HUES6 (cell line): ENCODE measurements at regions not wholly inside any gene's neighbourhood (a gene's known extent, or its start where the extent isn't known, plus 50 kb on each side); places are given as distances from the start of the nearest gene placed in this dataset.

ENCODE experiments used
- H3K27ac ChIP-seq: 2 replicates; pipeline ENCODE4 v1.7.0; 2013; ENCODE audit warnings: low read depth, mild to moderate bottlenecking, low read length, inconsistent platforms
- H3K27me3 ChIP-seq: 2 replicates; pipeline ENCODE4 v1.6.1; 2013; ENCODE audit warnings: low read length; ENCODE audit not compliant: control insufficient read depth, insufficient read depth
- H3K36me3 ChIP-seq: 2 replicates; pipeline ENCODE4 v1.6.1; 2013; ENCODE audit warnings: low read length; ENCODE audit not compliant: control insufficient read depth, insufficient read depth
- H3K4me1 ChIP-seq: 2 replicates; pipeline ENCODE4 v1.6.1; 2013; ENCODE audit warnings: low read length; ENCODE audit not compliant: control insufficient read depth, insufficient read depth
- H3K4me3 ChIP-seq: 2 replicates; pipeline ENCODE4 v1.5.1; 2013; ENCODE audit warnings: low read depth, low read length
- H3K9ac ChIP-seq: one replicate; pipeline ENCODE4 v1.6.1; 2013; ENCODE audit warnings: mild to moderate bottlenecking, low read length
- H3K9me3 ChIP-seq: 2 replicates; pipeline ENCODE4 v1.6.1; 2013; ENCODE audit warnings: low read depth, low read length; ENCODE audit not compliant: control insufficient read depth, insufficient read depth

GRCh38 chr15:75100679-75101078 is 77.3 kb downstream of the PPCDC start:
- no peaks in the 10 kb centered on the region for H3K36me3 ChIP-seq
- H3K9me3 ChIP-seq: no peaks in the 10 kb centered on the region
- H3K4me3 ChIP-seq: no peak overlapping the region
- H3K4me1 ChIP-seq: peaks cover 3% of the 10 kb centered on the region; the same call in 1 of the 2 replicates
- H3K9ac ChIP-seq: no peak overlapping the region
- H3K27me3 ChIP-seq: no peaks in the 10 kb centered on the region
- no peak overlapping the region for H3K27ac ChIP-seq

- Histone ChIP-seq H3K9me3 (no peaks in the 10 kb centered on the region), H3K9ac (no peak overlapping the region), H3K27me3 (no peaks in the 10 kb centered on the region), H3K4me1 (peaks cover 3% of the 10 kb centered on the region; the same call in 1 of the 2 replicates), H3K27ac (no peak overlapping the region), H3K4me3 (no peak overlapping the region), H3K36me3 (no peaks in the 10 kb centered on the region)
Observed at GRCh38 chr15:75104804-75105557, 81.6 kb downstream of the PPCDC start.

- Histone ChIP-seq H3K36me3 (no peaks in the 10 kb centered on the region), H3K9ac (no peak overlapping the region), H3K27ac (no peak overlapping the region), H3K9me3 (no peaks in the 10 kb centered on the region), H3K27me3 (no peaks in the 10 kb centered on the region), H3K4me1 (peaks cover 3% of the 10 kb centered on the region; the same call in 1 of the 2 replicates), H3K4me3 (no peak overlapping the region)
Observed at GRCh38 chr15:75107516-75107907, 84.1 kb downstream of the PPCDC start.

GRCh38 chr15:75107908-75108838 is 84.8 kb downstream of the PPCDC start:
- no peak overlapping the region for H3K4me3 ChIP-seq
- H3K27ac ChIP-seq: no peak overlapping the region
- peaks cover 3% of the 10 kb centered on the region; the same call in 1 of the 2 replicates for H3K4me1 ChIP-seq
- no peaks in the 10 kb centered on the region for H3K9me3 ChIP-seq
- H3K9ac ChIP-seq: no peak overlapping the region
- no peaks in the 10 kb centered on the region for H3K27me3 ChIP-seq
- H3K36me3 ChIP-seq: no peaks in the 10 kb centered on the region

GRCh38 chr15:75109021-75109735 is 85.8 kb downstream of the PPCDC start:
- Histone ChIP-seq H3K9ac (no peak overlapping the region), H3K36me3 (no peaks in the 10 kb centered on the region), H3K4me1 (peaks cover 3% of the 10 kb centered on the region; the same call in 1 of the 2 replicates), H3K27ac (no peak overlapping the region), H3K27me3 (no peaks in the 10 kb centered on the region), H3K9me3 (no peaks in the 10 kb centered on the region), H3K4me3 (no peak overlapping the region)

- Histone ChIP-seq H3K27ac (no peak overlapping the region), H3K27me3 (no peaks in the 10 kb centered on the region), H3K4me3 (no peak overlapping the region), H3K36me3 (no peaks in the 10 kb centered on the region), H3K4me1 (peaks cover 1% of the 10 kb centered on the region; the same call in 1 of the 2 replicates), H3K9ac (no peak overlapping the region), H3K9me3 (no peaks in the 10 kb centered on the region)
Observed at GRCh38 chr15:75109736-75110130, 86.3 kb downstream of the PPCDC start.

- Histone ChIP-seq H3K27ac (no peak overlapping the region), H3K4me3 (no peak overlapping the region), H3K9me3 (peaks cover 3% of the 10 kb centered on the region), H3K36me3 (no peaks in the 10 kb centered on the region), H3K4me1 (no peaks in the 10 kb centered on the region), H3K9ac (no peak overlapping the region), H3K27me3 (no peaks in the 10 kb centered on the region)
Observed at GRCh38 chr15:75112278-75112847, 89.0 kb downstream of the PPCDC start.

- Histone ChIP-seq H3K27ac (no peak overlapping the region), H3K4me1 (no peaks in the 10 kb centered on the region), H3K9me3 (peaks cover 3% of the 10 kb centered on the region), H3K4me3 (no peak overlapping the region), H3K9ac (no peak overlapping the region), H3K36me3 (no peaks in the 10 kb centered on the region), H3K27me3 (no peaks in the 10 kb centered on the region)
Observed at GRCh38 chr15:75112848-75113492, 88.7 kb upstream of the C15orf39 start.

GRCh38 chr15:75114327-75114726 is 87.4 kb upstream of the C15orf39 start:
- peaks cover 3% of the 10 kb centered on the region for H3K9me3 ChIP-seq
- no peak overlapping the region for H3K9ac ChIP-seq
- H3K4me1 ChIP-seq: no peaks in the 10 kb centered on the region
- no peaks in the 10 kb centered on the region for H3K27me3 ChIP-seq
- H3K36me3 ChIP-seq: no peaks in the 10 kb centered on the region
- no peak overlapping the region for H3K4me3 ChIP-seq
- H3K27ac ChIP-seq: no peak overlapping the region

- Histone ChIP-seq H3K9me3 (peaks cover 3% of the 10 kb centered on the region), H3K27me3 (no peaks in the 10 kb centered on the region), H3K36me3 (no peaks in the 10 kb centered on the region), H3K4me1 (no peaks in the 10 kb centered on the region), H3K27ac (no peak overlapping the region), H3K9ac (no peak overlapping the region), H3K4me3 (no peak overlapping the region)
Observed at GRCh38 chr15:75114796-75115195, 86.9 kb upstream of the C15orf39 start.
